SK-N-SH (cell line): ENCODE measurements at regions not wholly inside any gene's neighbourhood (a gene's known extent, or its start where the extent isn't known, plus 50 kb on each side); places are given as distances from the start of the nearest gene placed in this dataset.

Source experiments
- CTCF ChIP-seq: fragments of 200-600 bp; sonication (generic); IDR thresholded peaks from 2 replicates; pipeline ENCODE4 v1.6.1; 2017; ENCODE audit warnings: antibody characterized with exemption, mild to moderate bottlenecking, moderate library complexity
- ELF1 ChIP-seq: IDR thresholded peaks from 2 replicates; pipeline ENCODE4 v1.4.0; 2012
- EP300 ChIP-seq, 2 experiments: IDR thresholded peaks; 2 replicates each; pipeline versions ENCODE4 v1.4.0 to v1.6.1; 2012; ENCODE audit warnings: borderline replicate concordance in 1 of 2, low read depth in 1 of 2, low read length in 1 of 2
- POLR2AphosphoS5 ChIP-seq: IDR thresholded peaks from 2 replicates; pipeline ENCODE4 v1.6.1; 2012; ENCODE audit warnings: low read depth, low read length
- RAD21 ChIP-seq: IDR thresholded peaks from 2 replicates; pipeline ENCODE4 v1.6.1; 2012; ENCODE audit warnings: mild to moderate bottlenecking, low read length
- RCOR1 ChIP-seq: fragments of 150-350 bp; IDR thresholded peaks from 2 replicates; pipeline ENCODE4 v1.6.1; 2017; ENCODE audit warnings: antibody characterized with exemption, low read length
- SIN3A ChIP-seq: IDR thresholded peaks from 2 replicates; pipeline ENCODE4 v1.6.1; 2012; ENCODE audit warnings: low read depth, mild to moderate bottlenecking, low read length, moderate library complexity, borderline replicate concordance
- SMC3 ChIP-seq: IDR thresholded peaks from 2 replicates; pipeline ENCODE4 v1.6.1; 2012; ENCODE audit warnings: low read depth, low read length, improper control_type of control experiment
- TAF1 ChIP-seq: IDR thresholded peaks from 2 replicates; pipeline ENCODE4 v1.6.1; 2012; ENCODE audit warnings: low read depth, mild to moderate bottlenecking, low read length, moderate library complexity, borderline replicate concordance
- YY1 ChIP-seq: IDR thresholded peaks from 2 replicates; pipeline ENCODE4 v1.4.0; 2012; ENCODE audit warnings: low read depth, mild to moderate bottlenecking
- ZBTB33 ChIP-seq: IDR thresholded peaks from 2 replicates; pipeline ENCODE4 v1.4.0; 2012; ENCODE audit warnings: low read depth, borderline replicate concordance
- TF ChIP-seq, protein P1 (sequence below): IDR thresholded peaks from 2 replicates; pipeline ENCODE4 v1.6.1; 2012; ENCODE audit warnings: mild to moderate bottlenecking, low read depth, low read length, moderate library complexity
- TF ChIP-seq, protein P2 (sequence below): IDR thresholded peaks from 2 replicates; pipeline ENCODE4 v1.4.0; 2012; ENCODE audit warnings: low read depth

- TF ChIP-seq POLR2AphosphoS5 (no peak), EP300 (IDR thresholded peaks at IDR 0.05; ENCODE audit: borderline replicate concordance in 1 of 2, low read depth in 1 of 2, low read length in 1 of 2) (no peak), SIN3A (no peak), CTCF (no peak), YY1 (no peak), ELF1 (no peak), TAF1 (no peak), RCOR1 (no peak), SMC3 (no peak), ZBTB33 (no peak), RAD21 (no peak)
- TF ChIP-seq, protein P1, sequence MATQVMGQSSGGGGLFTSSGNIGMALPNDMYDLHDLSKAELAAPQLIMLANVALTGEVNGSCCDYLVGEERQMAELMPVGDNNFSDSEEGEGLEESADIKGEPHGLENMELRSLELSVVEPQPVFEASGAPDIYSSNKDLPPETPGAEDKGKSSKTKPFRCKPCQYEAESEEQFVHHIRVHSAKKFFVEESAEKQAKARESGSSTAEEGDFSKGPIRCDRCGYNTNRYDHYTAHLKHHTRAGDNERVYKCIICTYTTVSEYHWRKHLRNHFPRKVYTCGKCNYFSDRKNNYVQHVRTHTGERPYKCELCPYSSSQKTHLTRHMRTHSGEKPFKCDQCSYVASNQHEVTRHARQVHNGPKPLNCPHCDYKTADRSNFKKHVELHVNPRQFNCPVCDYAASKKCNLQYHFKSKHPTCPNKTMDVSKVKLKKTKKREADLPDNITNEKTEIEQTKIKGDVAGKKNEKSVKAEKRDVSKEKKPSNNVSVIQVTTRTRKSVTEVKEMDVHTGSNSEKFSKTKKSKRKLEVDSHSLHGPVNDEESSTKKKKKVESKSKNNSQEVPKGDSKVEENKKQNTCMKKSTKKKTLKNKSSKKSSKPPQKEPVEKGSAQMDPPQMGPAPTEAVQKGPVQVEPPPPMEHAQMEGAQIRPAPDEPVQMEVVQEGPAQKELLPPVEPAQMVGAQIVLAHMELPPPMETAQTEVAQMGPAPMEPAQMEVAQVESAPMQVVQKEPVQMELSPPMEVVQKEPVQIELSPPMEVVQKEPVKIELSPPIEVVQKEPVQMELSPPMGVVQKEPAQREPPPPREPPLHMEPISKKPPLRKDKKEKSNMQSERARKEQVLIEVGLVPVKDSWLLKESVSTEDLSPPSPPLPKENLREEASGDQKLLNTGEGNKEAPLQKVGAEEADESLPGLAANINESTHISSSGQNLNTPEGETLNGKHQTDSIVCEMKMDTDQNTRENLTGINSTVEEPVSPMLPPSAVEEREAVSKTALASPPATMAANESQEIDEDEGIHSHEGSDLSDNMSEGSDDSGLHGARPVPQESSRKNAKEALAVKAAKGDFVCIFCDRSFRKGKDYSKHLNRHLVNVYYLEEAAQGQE = no peak
- TF ChIP-seq, protein P2, sequence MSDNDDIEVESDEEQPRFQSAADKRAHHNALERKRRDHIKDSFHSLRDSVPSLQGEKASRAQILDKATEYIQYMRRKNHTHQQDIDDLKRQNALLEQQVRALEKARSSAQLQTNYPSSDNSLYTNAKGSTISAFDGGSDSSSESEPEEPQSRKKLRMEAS = no peak
These were observed 1661.8 kb upstream of the SPRY2 start for GRCh38 chr13:82002710-82003109.
